Astrocyte (in vitro differentiated cells and primary cell): ENCODE measurements at regions not wholly inside any gene's neighbourhood (a gene's known extent, or its start where the extent isn't known, plus 50 kb on each side); places are given as distances from the start of the nearest gene placed in this dataset.

Experiments used
- CTCF ChIP-seq: IDR thresholded peaks from 2 replicates; pipeline ENCODE4 v1.5.1; 2011; ENCODE audit warnings: low read depth, mild to moderate bottlenecking, inconsistent platforms, low read length, moderate library complexity; ENCODE audit not compliant: insufficient read depth
- EZH2 ChIP-seq: IDR thresholded peaks from 2 replicates; pipeline ENCODE4 v1.6.1; 2012; ENCODE audit warnings: mild to moderate bottlenecking, low read length, inconsistent platforms; ENCODE audit not compliant: insufficient read depth

- TF ChIP-seq CTCF (no peak), EZH2 (no peak)
Observed at GRCh38 chr3:135416182-135416581, 549.3 kb upstream of the PPP2R3A start.
